ENCODE measurements at regions not wholly inside any gene's neighbourhood (a gene's known extent, or its start where the extent isn't known, plus 50 kb on each side); places are given as distances from the start of the nearest gene placed in this dataset.

- Histone ChIP-seq H3K4me1 (peaks cover 0 to 7% (median 2%) of the 10 kb centered on the region in 4 donors), H3K27ac (no peak overlapping the region), H3K27me3 (peaks cover 0 to 4% of the 10 kb centered on the region in 2 donors), H3K4me3 (no peak overlapping the region), H3K9me3 (no peaks in the 10 kb centered on the region), H3K36me3 (no peaks in the 10 kb centered on the region)
- 95% methylated on average over 7 to 9 of the region's 9 CpGs for WGBS, 2 donors
- DNase-seq (ENCODE audit: low spot score in 2 of 2) = no peak
- TF ChIP-seq POLR2A (IDR thresholded peaks at IDR 0.05) = no peak
- TF ChIP-seq EP300 (IDR thresholded peaks at IDR 0.05) = no peak
- TF ChIP-seq CTCF (IDR thresholded peaks at IDR 0.05) = no peak
These were observed 182.1 kb upstream of the SDK2 start for GRCh38 chr17:73826181-73826871.

GRCh38 chr17:73826872-73827228 lies 182.6 kb upstream of the SDK2 start:
- Histone ChIP-seq H3K9me3 (no peaks in the 10 kb centered on the region), H3K4me1 (peaks cover 0 to 7% (median 2%) of the 10 kb centered on the region in 4 donors), H3K27me3 (peaks cover 0 to 4% of the 10 kb centered on the region in 2 donors), H3K27ac (no peak overlapping the region), H3K36me3 (no peaks in the 10 kb centered on the region), H3K4me3 (no peak overlapping the region)
- 87 to 100% methylated on average over 2 of the region's 2 CpGs for WGBS, 2 donors
- DNase-seq (ENCODE audit: low spot score in 2 of 2) = no peak
- TF ChIP-seq CTCF (IDR thresholded peaks at IDR 0.05) = no peak
- no peak for TF ChIP-seq EP300 (IDR thresholded peaks at IDR 0.05)
- TF ChIP-seq POLR2A (IDR thresholded peaks at IDR 0.05) = no peak

GRCh38 chr17:73827627-73828291 lies 183.5 kb upstream of the SDK2 start:
- H3K27ac ChIP-seq = no peak overlapping the region
- peaks cover 0 to 7% (median 2%) of the 10 kb centered on the region in 4 donors for H3K4me1 ChIP-seq
- no peak for DNase-seq (ENCODE audit: low spot score in 2 of 2)
- H3K9me3 ChIP-seq = no peaks in the 10 kb centered on the region
- H3K4me3 ChIP-seq = no peak overlapping the region
- WGBS, 2 donors = 45 to 48% methylated on average over 19 of the region's 19 CpGs
- H3K27me3 ChIP-seq = peaks cover 0 to 3% of the 10 kb centered on the region in 2 donors
- H3K36me3 ChIP-seq = no peaks in the 10 kb centered on the region
- TF ChIP-seq POLR2A (IDR thresholded peaks at IDR 0.05) (no peak), EP300 (IDR thresholded peaks at IDR 0.05) (no peak), CTCF (IDR thresholded peaks at IDR 0.05) (no peak)

- Histone ChIP-seq H3K4me3 (no peak overlapping the region), H3K4me1 (peaks cover 0 to 7% (median 2%) of the 10 kb centered on the region in 4 donors), H3K9me3 (no peaks in the 10 kb centered on the region), H3K36me3 (no peaks in the 10 kb centered on the region), H3K27me3 (peaks cover 0 to 10% of the 10 kb centered on the region in 2 donors), H3K27ac (no peak overlapping the region)
- WGBS, 2 donors = 84 to 88% methylated on average over 13 of the region's 13 CpGs
- no peak for TF ChIP-seq CTCF (IDR thresholded peaks at IDR 0.05)
- TF ChIP-seq POLR2A (IDR thresholded peaks at IDR 0.05) = no peak
- DNase-seq (ENCODE audit: low spot score in 2 of 2) = no peak
These were observed 185.5 kb upstream of the SDK2 start for GRCh38 chr17:73829676-73830280.

GRCh38 chr17:73831699-73832098 lies 187.5 kb upstream of the SDK2 start:
- DNase-seq (ENCODE audit: low spot score in 2 of 2) = no peak
- Histone ChIP-seq H3K9me3 (no peaks in the 10 kb centered on the region), H3K4me1 (peaks cover 0 to 7% (median 2%) of the 10 kb centered on the region in 4 donors), H3K27ac (no peak overlapping the region), H3K36me3 (no peaks in the 10 kb centered on the region), H3K4me3 (no peak overlapping the region), H3K27me3 (peaks cover 0 to 25% of the 10 kb centered on the region in 2 donors)
- 87 to 91% methylated on average over 6 of the region's 6 CpGs for WGBS, 2 donors
- TF ChIP-seq EP300 (IDR thresholded peaks at IDR 0.05) = no peak
- TF ChIP-seq CTCF (IDR thresholded peaks at IDR 0.05) = no peak
- TF ChIP-seq POLR2A (IDR thresholded peaks at IDR 0.05) = no peak

Data from tibial nerve (tissue), 4 donors.